ENCODE measurements at regions not wholly inside any gene's neighbourhood (a gene's known extent, or its start where the extent isn't known, plus 50 kb on each side); places are given as distances from the start of the nearest gene placed in this dataset.

- CTCF ChIA-PET: no interaction called here
Measured at GRCh38 chrX:39450234-39450977, 647.4 kb downstream of the BCOR start.

More at GRCh38 chrX:39450234-39450977, 647.4 kb downstream of the BCOR start:
- Histone ChIP-seq H2BK120ac (ENCODE audit: low read depth, low read length) (no peak overlapping the region), H2BK15ac (ENCODE audit: low read depth, low read length) (no peak overlapping the region), H3K27me3 (ENCODE audit: control insufficient read depth, insufficient read depth, low read length) (peaks cover 26% of the 10 kb centered on the region), H4K20me1 (ENCODE audit: insufficient read depth, low read length) (no peaks in the 10 kb centered on the region), H3K36me3 (ENCODE audit: control insufficient read depth, insufficient read depth, low read length) (no peaks in the 10 kb centered on the region), H3K4me3 (ENCODE audit: insufficient read depth, low read depth, low read length) (no peak overlapping the region), H3K9ac (ENCODE audit: low read depth, low read length) (no peak overlapping the region), H3K4me1 (ENCODE audit: control insufficient read depth, insufficient read depth, low read length) (no peaks in the 10 kb centered on the region), H2AK5ac (ENCODE audit: low read depth, low read length) (no peak overlapping the region), H2AFZ (replicated peaks; ENCODE audit: low read length, poor library complexity) (no peak overlapping the region), H2AK9ac (replicated peaks; ENCODE audit: low read depth, low read length, poor library complexity) (no peak overlapping the region), H4K5ac (ENCODE audit: low read depth, low read length) (no peak overlapping the region), H3K4me2 (ENCODE audit: low read depth, low read length) (no peak overlapping the region), H3K79me1 (ENCODE audit: low read depth in 1 of 2, low read length in 2 of 2) (no peaks in the 10 kb centered on the region), H3K18ac (ENCODE audit: low read depth, low read length) (no peak overlapping the region), H3K56ac (ENCODE audit: extremely low read depth, insufficient read depth, low read length) (no peak overlapping the region), H3K23ac (ENCODE audit: low read depth, low read length) (no peak overlapping the region), H4K8ac (ENCODE audit: low read depth in 2 of 2, low read length in 2 of 2) (no peak overlapping the region), H2BK5ac (ENCODE audit: low read depth, low read length, poor library complexity, severe bottlenecking) (no peak overlapping the region), H3K9me1 (ENCODE audit: insufficient read depth, low read length) (no peaks in the 10 kb centered on the region), H3K14ac (replicated peaks; ENCODE audit: low read depth, low read length) (no peak overlapping the region), H3K4ac (ENCODE audit: low read depth, low read length) (no peak overlapping the region), H2BK20ac (ENCODE audit: low read depth, low read length) (no peak overlapping the region), H3K27ac (ENCODE audit: insufficient read depth, low read length) (no peak overlapping the region), H4K91ac (ENCODE audit: insufficient read depth, low read depth, low read length) (no peak overlapping the region), H3K9me3 (ENCODE audit: control insufficient read depth, insufficient read depth, low read length) (no peaks in the 10 kb centered on the region)
- in situ Hi-C loops (cut with MboI; ENCODE audit: low sequenced_read_pairs): no loop called here
- BruUV-seq (replicated peaks): no TSS peak
- intact Hi-C loops (cut with micrococcal nuclease): no loop called here
- dilution Hi-C loops (cut with HindIII; ENCODE audit: low sequenced_read_pairs, unreplicated experiment): no loop called here
- TF ChIP-seq MXI1 (IDR thresholded peaks at IDR 0.05; ENCODE audit: borderline replicate concordance, low read depth, low read length) (no peak), SMC3 (IDR thresholded peaks at IDR 0.05; ENCODE audit: low read depth, low read length) (no peak), RAD21 (IDR thresholded peaks at IDR 0.05; ENCODE audit: low read length) (no peak), FOS (IDR thresholded peaks at IDR 0.05; ENCODE audit: low read depth, low read length) (no peak), CTCF (conservative IDR thresholded peaks at IDR 0.05; ENCODE audit: low read depth, low read length) (no peak), RCOR1 (IDR thresholded peaks at IDR 0.05; ENCODE audit: insufficient replicate concordance, low read length) (no peak), CEBPB (IDR thresholded peaks at IDR 0.05; ENCODE audit: low read depth, low read length) (no peak), BHLHE40 (IDR thresholded peaks at IDR 0.05; ENCODE audit: low read depth, low read length) (no peak), NFE2L2 (IDR thresholded peaks at IDR 0.05; ENCODE audit: low read depth, low read length) (no peak), ELK1 (IDR thresholded peaks at IDR 0.05; ENCODE audit: borderline replicate concordance, low read depth, low read length) (no peak), CHD1 (IDR thresholded peaks at IDR 0.05; ENCODE audit: low read depth, low read length) (no peak), MAFK (IDR thresholded peaks at IDR 0.05; ENCODE audit: low read depth, low read length) (no peak), POLR2A (IDR thresholded peaks at IDR 0.05; ENCODE audit: low read depth, low read length) (no peak), USF2 (IDR thresholded peaks at IDR 0.05; ENCODE audit: low read depth, low read length) (no peak), RFX5 (IDR thresholded peaks at IDR 0.05; ENCODE audit: low read depth, low read length) (no peak), MAZ (IDR thresholded peaks at IDR 0.05; ENCODE audit: borderline replicate concordance, low read depth, low read length) (no peak)
- POLR2A ChIA-PET (ENCODE audit: unreplicated experiment): no interaction called here
- no peak for DNase-seq
- 26% methylated on average over 3 of the region's 11 CpGs; no CpG with 5 or more reads in 1 of the 2 experiments for WGBS, 2 experiments (ENCODE audit: extremely low coverage in 2 of 2, insufficient read length in 1 of 2)
- no peak for ATAC-seq (ENCODE audit: low read depth)

All from IMR-90 (cell line).